SU-DHL-6 (cell line): ENCODE measurements at regions not wholly inside any gene's neighbourhood (a gene's known extent, or its start where the extent isn't known, plus 50 kb on each side); places are given as distances from the start of the nearest gene placed in this dataset.

Source experiments
- H2AFZ ChIP-seq: fragments of 200-600 bp; sonication (generic); 2 replicates; pipeline ENCODE4 v1.6.1; 2014; ENCODE audit warnings: low read depth, mild to moderate bottlenecking, moderate library complexity, mixed read lengths, antibody characterized with exemption, low read length; ENCODE audit not compliant: severe bottlenecking
- H3F3A ChIP-seq: fragments of 200-600 bp; shearing (Covaris generic); 2 replicates; pipeline ENCODE4 v1.6.0; 2016; ENCODE audit warnings: antibody characterized with exemption, mild to moderate bottlenecking; ENCODE audit not compliant: insufficient read depth
- H3K27ac ChIP-seq: fragments of 200-600 bp; sonication (generic); 2 replicates; pipeline ENCODE4 v1.5.1; 2016; ENCODE audit warnings: low read depth, mild to moderate bottlenecking, low read length, moderate library complexity, mixed read lengths
- H3K27me3 ChIP-seq: fragments of 200-600 bp; sonication (generic), shearing (Covaris generic); 2 replicates; pipeline ENCODE4 v1.6.0; 2014; ENCODE audit warnings: mild to moderate bottlenecking, low read length
- H3K36me3 ChIP-seq: fragments of 200-600 bp; sonication (generic); 2 replicates; pipeline ENCODE4 v1.6.1; 2014; ENCODE audit warnings: mild to moderate bottlenecking, low read length, mixed read lengths
- H3K4me2 ChIP-seq: fragments of 300-600, 200-600 bp; shearing (Covaris generic), sonication (generic); 2 replicates; pipeline ENCODE4 v1.6.0; 2014; ENCODE audit warnings: low read length, low read depth, mild to moderate bottlenecking; ENCODE audit not compliant: poor library complexity, severe bottlenecking
- H3K4me3 ChIP-seq: fragments of 200-600 bp; sonication (generic); 2 replicates; pipeline ENCODE4 v1.5.1; 2014; ENCODE audit warnings: antibody characterized with exemption, low read length, mild to moderate bottlenecking, mixed read lengths; ENCODE audit not compliant: insufficient read depth, poor library complexity, severe bottlenecking
- H3K79me2 ChIP-seq: fragments of 200-600 bp; sonication (generic); 2 replicates; pipeline ENCODE4 v1.6.1; 2014; ENCODE audit warnings: mild to moderate bottlenecking, low read length, moderate library complexity; ENCODE audit not compliant: insufficient read depth
- H3K9ac ChIP-seq: fragments of 200-600 bp; sonication (generic); 2 replicates; pipeline ENCODE4 v1.7.0; 2014; ENCODE audit warnings: mild to moderate bottlenecking, low read length
- H3K9me2 ChIP-seq: fragments of 200-600 bp; sonication (generic); replicated peaks from 2 replicates; pipeline ENCODE4 v1.6.1; 2014; ENCODE audit warnings: low read length; ENCODE audit not compliant: insufficient read depth
- H3K9me3 ChIP-seq: fragments of 200-600 bp; sonication (generic); 2 replicates; pipeline ENCODE4 v1.6.1; 2014; ENCODE audit warnings: low read length, mixed read lengths; ENCODE audit not compliant: insufficient read depth
- H4K20me1 ChIP-seq: fragments of 200-600 bp; sonication (generic); 2 replicates; pipeline ENCODE4 v1.6.1; 2014; ENCODE audit warnings: low read depth, mild to moderate bottlenecking, antibody characterized with exemption, low read length, moderate library complexity, mixed read lengths
- EZH2phosphoT487 ChIP-seq: fragments of 200-600 bp; sonication (generic), shearing (Covaris generic); conservative IDR thresholded peaks from 2 replicates; pipeline ENCODE4 v1.6.1; 2018; ENCODE audit warnings: mild to moderate bottlenecking, antibody characterized with exemption, low read length, moderate library complexity, mixed read lengths
- TF ChIP-seq, protein P1 (sequence below): fragments of 200-600 bp; sonication (generic); IDR thresholded peaks from one replicate; pipeline ENCODE4 v1.5.1; 2017; ENCODE audit warnings: antibody characterized with exemption, mild to moderate bottlenecking, low read length, moderate library complexity; ENCODE audit not compliant: insufficient read depth, poor library complexity, severe bottlenecking

DNA sequence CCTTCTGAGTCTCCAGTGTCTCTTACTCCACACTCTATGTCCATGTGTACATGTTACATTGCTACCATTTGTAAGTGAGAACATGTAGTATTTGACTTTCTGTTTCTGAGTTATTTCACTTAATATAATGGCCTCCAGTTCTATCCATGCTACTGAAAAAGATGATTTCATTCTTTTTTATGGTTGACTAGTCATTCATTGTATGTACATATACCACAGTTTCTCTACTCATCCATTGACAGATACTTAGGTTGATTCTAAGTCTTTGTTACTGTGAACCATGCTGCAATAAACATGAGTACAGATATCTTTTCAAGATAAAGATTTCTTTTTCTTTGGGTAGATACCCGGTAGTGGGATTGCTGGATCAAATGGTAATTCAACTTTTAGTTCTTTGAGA lies 107.1 kb upstream of the CHD1 start:
- Histone ChIP-seq H3K9me2 (no peaks in the 10 kb centered on the region), H3K9ac (no peak overlapping the region), H3K27ac (no peak overlapping the region), H3F3A (no peaks in the 10 kb centered on the region), H3K36me3 (no peaks in the 10 kb centered on the region), H3K4me3 (no peak overlapping the region), H2AFZ (no peak overlapping the region), H3K79me2 (no peaks in the 10 kb centered on the region), H3K27me3 (no peaks in the 10 kb centered on the region), H3K9me3 (no peaks in the 10 kb centered on the region), H4K20me1 (no peaks in the 10 kb centered on the region), H3K4me2 (no peak overlapping the region)
- TF ChIP-seq EZH2phosphoT487, result no peak
- TF ChIP-seq, protein P1, sequence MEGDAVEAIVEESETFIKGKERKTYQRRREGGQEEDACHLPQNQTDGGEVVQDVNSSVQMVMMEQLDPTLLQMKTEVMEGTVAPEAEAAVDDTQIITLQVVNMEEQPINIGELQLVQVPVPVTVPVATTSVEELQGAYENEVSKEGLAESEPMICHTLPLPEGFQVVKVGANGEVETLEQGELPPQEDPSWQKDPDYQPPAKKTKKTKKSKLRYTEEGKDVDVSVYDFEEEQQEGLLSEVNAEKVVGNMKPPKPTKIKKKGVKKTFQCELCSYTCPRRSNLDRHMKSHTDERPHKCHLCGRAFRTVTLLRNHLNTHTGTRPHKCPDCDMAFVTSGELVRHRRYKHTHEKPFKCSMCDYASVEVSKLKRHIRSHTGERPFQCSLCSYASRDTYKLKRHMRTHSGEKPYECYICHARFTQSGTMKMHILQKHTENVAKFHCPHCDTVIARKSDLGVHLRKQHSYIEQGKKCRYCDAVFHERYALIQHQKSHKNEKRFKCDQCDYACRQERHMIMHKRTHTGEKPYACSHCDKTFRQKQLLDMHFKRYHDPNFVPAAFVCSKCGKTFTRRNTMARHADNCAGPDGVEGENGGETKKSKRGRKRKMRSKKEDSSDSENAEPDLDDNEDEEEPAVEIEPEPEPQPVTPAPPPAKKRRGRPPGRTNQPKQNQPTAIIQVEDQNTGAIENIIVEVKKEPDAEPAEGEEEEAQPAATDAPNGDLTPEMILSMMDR, result no peak

DNA sequence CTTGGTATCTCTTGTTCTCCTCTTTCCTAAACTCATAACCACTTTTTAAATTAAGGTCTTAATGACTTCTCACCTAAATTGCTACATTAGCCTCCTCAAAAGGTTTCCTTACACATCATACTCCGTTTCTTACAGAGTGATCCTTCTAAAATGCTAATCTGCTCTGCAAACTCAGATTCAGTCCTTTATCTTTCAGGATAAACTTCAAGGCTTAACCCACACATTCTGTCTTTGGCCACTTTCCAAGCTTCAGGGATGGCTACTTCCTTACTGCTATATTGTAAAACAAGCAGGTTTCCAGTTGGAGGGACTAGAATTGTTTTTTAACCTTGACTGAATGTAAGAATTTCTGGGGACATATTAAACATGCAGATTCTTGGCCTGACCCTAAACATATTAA lies 105.5 kb upstream of the CHD1 start:
- Histone ChIP-seq H3K27ac (no peak overlapping the region), H3K4me3 (no peak overlapping the region), H4K20me1 (no peaks in the 10 kb centered on the region; the same call in 1 of the 2 replicates), H3K27me3 (no peaks in the 10 kb centered on the region), H3K36me3 (no peaks in the 10 kb centered on the region), H3F3A (no peaks in the 10 kb centered on the region), H3K9me2 (no peaks in the 10 kb centered on the region), H3K4me2 (no peak overlapping the region), H3K9ac (no peak overlapping the region), H3K9me3 (no peaks in the 10 kb centered on the region), H2AFZ (no peak overlapping the region), H3K79me2 (no peaks in the 10 kb centered on the region)
- TF ChIP-seq, protein P1, result no peak
- no peak for TF ChIP-seq EZH2phosphoT487

DNA sequence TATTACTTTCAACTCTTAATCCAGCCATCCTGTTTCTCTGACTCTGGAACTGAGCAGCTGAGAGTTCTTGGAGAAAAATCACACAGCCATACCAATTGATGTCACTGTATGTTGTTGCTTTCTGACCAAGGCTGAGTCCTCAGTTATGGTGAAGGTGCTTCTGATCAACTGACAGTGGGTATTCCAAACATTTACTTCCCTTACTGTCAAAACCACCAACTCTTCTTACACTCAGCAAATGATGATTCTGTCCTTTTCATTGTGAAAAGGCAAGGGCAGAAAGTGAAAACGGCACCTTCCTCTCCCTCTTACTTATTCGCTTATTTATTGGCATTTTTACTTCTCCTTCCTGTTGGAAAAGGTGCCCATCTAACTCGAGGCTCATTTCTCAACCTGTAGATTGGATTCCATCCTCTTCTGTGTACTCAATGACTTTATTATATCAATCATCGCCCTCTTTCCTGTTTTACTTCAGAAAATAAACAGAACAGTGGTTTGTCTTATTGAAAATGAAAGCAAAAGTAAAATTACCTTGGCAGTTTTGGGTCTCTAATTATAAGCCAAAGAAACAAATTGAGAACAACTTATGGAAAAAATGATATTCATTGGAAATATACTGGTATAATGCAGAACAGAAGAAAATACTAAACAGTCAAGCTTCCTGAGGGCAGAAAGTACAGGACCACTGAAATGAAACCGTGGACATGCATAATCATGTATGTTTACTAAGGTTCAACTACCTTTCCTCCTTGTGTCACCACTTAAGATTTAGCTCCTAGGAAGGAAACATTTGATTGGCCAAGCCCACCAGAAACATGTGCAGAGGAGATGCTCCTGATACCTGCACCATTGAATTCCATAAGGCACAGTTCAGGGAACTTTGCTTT lies 104.5 kb upstream of the CHD1 start:
- Histone ChIP-seq H3K9me2 (no peaks in the 10 kb centered on the region), H3K4me2 (peak overlapping the region; percentile 28), H2AFZ (no peak overlapping the region), H3K36me3 (no peaks in the 10 kb centered on the region), H3K79me2 (no peaks in the 10 kb centered on the region), H3K9me3 (no peaks in the 10 kb centered on the region), H3K4me3 (no peak overlapping the region), H3K9ac (no peak overlapping the region), H4K20me1 (no peaks in the 10 kb centered on the region; the same call in 1 of the 2 replicates), H3F3A (peaks cover 10% of the 10 kb centered on the region), H3K27me3 (no peaks in the 10 kb centered on the region), H3K27ac (no peak overlapping the region)
- TF ChIP-seq EZH2phosphoT487, result no peak
- TF ChIP-seq, protein P1, result no peak
